ENCODE measurements at regions not wholly inside any gene's neighbourhood (a gene's known extent, or its start where the extent isn't known, plus 50 kb on each side); places are given as distances from the start of the nearest gene placed in this dataset.

GRCh38 chr16:76007645-76008044 is 269.6 kb upstream of the CNTNAP4 start:
- Histone ChIP-seq H3K4me3 (no peak overlapping the region), H3K9me3 (no peaks in the 10 kb centered on the region), H3K27ac (no peak overlapping the region), H3K36me3 (no peaks in the 10 kb centered on the region), H3K4me1 (no peaks in the 10 kb centered on the region), H3K27me3 (no peaks in the 10 kb centered on the region)
- no peak for DNase-seq (ENCODE audit: extremely low spot score in 2 of 2)
- intact Hi-C loops (cut with DNase I): no loop called here
- no peak for TF ChIP-seq POLR2A (IDR thresholded peaks at IDR 0.05)
- no peak for TF ChIP-seq CTCF (IDR thresholded peaks at IDR 0.05)
- no peak for TF ChIP-seq POLR2AphosphoS5 (IDR thresholded peaks at IDR 0.05; ENCODE audit: insufficient read depth in 1 of 2, low read depth in 1 of 2)

DNA sequence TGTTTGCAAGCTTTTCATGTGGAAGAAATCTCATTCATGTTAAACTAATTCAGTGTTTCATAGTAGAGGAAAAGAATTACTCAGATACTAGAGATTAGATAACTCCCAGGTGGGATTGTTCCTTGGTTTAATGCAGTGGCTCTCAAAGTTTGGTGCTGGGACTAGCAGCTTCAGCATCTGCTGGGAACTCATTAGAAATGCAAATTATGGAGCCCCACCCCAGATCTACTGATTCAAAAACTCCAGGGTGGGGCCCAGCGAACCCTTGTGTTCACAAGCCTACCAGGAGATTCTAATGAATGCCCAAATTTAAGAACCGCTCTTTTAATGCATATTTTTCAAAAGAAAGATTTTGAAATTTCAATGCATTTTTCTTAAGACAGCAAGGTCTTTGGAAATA is 253.4 kb upstream of the CNTNAP4 start:
- H3K4me1 ChIP-seq: no peaks in the 10 kb centered on the region
- intact Hi-C loops (cut with DNase I): no loop called here
- H3K36me3 ChIP-seq: no peaks in the 10 kb centered on the region
- no peak for TF ChIP-seq POLR2AphosphoS5 (IDR thresholded peaks at IDR 0.05; ENCODE audit: insufficient read depth in 1 of 2, low read depth in 1 of 2)
- TF ChIP-seq CTCF (IDR thresholded peaks at IDR 0.05): no peak
- TF ChIP-seq POLR2A (IDR thresholded peaks at IDR 0.05): no peak
- no peak for DNase-seq (ENCODE audit: extremely low spot score in 2 of 2)
- no peak overlapping the region for H3K4me3 ChIP-seq
- no peak overlapping the region for H3K27ac ChIP-seq
- no peaks in the 10 kb centered on the region for H3K27me3 ChIP-seq
- no peaks in the 10 kb centered on the region for H3K9me3 ChIP-seq

- DNase-seq (ENCODE audit: extremely low spot score in 2 of 2): no peak
- no peak overlapping the region for H3K27ac ChIP-seq
- no peak overlapping the region for H3K4me3 ChIP-seq
- intact Hi-C loops (cut with DNase I): no loop called here
- H3K36me3 ChIP-seq: no peaks in the 10 kb centered on the region
- no peaks in the 10 kb centered on the region for H3K9me3 ChIP-seq
- TF ChIP-seq POLR2AphosphoS5 (IDR thresholded peaks at IDR 0.05; ENCODE audit: insufficient read depth in 1 of 2, low read depth in 1 of 2) (no peak), POLR2A (IDR thresholded peaks at IDR 0.05) (no peak)
- H3K27me3 ChIP-seq: no peaks in the 10 kb centered on the region
- H3K4me1 ChIP-seq: no peaks in the 10 kb centered on the region
These were observed 241.5 kb upstream of the CNTNAP4 start for GRCh38 chr16:76035689-76036088.

DNA sequence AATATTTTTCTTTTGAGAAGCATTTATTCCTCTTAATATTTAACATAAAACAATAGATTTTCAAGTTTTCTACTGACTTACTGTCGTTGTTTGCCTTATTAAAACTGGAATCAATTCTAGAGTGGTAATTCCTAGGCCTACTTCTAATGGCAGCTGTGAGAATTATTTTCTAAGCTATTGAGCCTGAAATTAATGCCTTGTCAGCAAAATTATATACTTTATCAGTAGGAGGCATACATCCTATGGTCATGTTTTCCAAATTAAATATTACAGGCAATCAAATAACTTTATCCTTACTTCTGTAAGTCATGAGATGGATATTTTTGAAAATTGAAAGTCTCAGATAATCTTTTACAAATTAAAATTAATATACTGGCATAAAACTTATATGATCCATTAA is 239.1 kb upstream of the CNTNAP4 start:
- no peak overlapping the region for H3K4me3 ChIP-seq
- TF ChIP-seq CTCF (IDR thresholded peaks at IDR 0.05) (no peak), POLR2A (IDR thresholded peaks at IDR 0.05) (no peak), POLR2AphosphoS5 (IDR thresholded peaks at IDR 0.05; ENCODE audit: insufficient read depth in 1 of 2, low read depth in 1 of 2) (no peak)
- DNase-seq (ENCODE audit: extremely low spot score in 2 of 2): no peak
- no peak overlapping the region for H3K27ac ChIP-seq
- H3K9me3 ChIP-seq: no peaks in the 10 kb centered on the region
- H3K36me3 ChIP-seq: no peaks in the 10 kb centered on the region
- intact Hi-C loops (cut with DNase I): no loop called here
- H3K4me1 ChIP-seq: no peaks in the 10 kb centered on the region
- no peaks in the 10 kb centered on the region for H3K27me3 ChIP-seq

- TF ChIP-seq POLR2A (IDR thresholded peaks at IDR 0.05) (no peak), POLR2AphosphoS5 (IDR thresholded peaks at IDR 0.05; ENCODE audit: insufficient read depth in 1 of 2, low read depth in 1 of 2) (no peak), CTCF (IDR thresholded peaks at IDR 0.05) (no peak)
- intact Hi-C loops (cut with DNase I): no loop called here
- Histone ChIP-seq H3K36me3 (no peaks in the 10 kb centered on the region), H3K4me3 (no peak overlapping the region), H3K4me1 (no peaks in the 10 kb centered on the region), H3K27ac (no peak overlapping the region), H3K27me3 (no peaks in the 10 kb centered on the region), H3K9me3 (no peaks in the 10 kb centered on the region)
- DNase-seq (ENCODE audit: extremely low spot score in 2 of 2): no peak
These were observed 224.5 kb upstream of the CNTNAP4 start for GRCh38 chr16:76052725-76053124.

DNA sequence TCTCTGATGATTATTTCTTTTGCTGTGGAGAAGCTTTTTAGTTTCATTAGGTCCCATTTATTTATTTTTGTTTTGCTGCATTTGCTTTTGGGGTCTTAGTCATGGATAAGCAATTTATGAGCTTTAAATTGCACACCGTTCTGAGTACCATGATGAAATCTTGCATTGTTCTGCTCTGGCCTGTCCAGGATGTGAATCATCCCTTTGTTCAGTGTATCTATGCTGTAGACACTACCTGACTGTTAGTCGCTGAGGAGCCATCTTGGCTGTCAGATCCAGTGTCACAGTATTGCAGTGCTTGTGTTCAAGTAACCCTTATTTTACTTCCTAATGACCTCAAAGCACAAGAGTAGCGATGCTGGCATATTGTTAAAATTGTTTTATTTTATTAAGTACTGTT is 218.0 kb upstream of the CNTNAP4 start:
- DNase-seq (ENCODE audit: extremely low spot score in 2 of 2): no peak
- intact Hi-C loops (cut with DNase I): no loop called here
- H3K4me1 ChIP-seq: no peaks in the 10 kb centered on the region
- H3K4me3 ChIP-seq: no peak overlapping the region
- no peaks in the 10 kb centered on the region for H3K27me3 ChIP-seq
- H3K36me3 ChIP-seq: no peaks in the 10 kb centered on the region
- no peak overlapping the region for H3K27ac ChIP-seq
- no peaks in the 10 kb centered on the region for H3K9me3 ChIP-seq
- TF ChIP-seq POLR2AphosphoS5 (IDR thresholded peaks at IDR 0.05; ENCODE audit: insufficient read depth in 1 of 2, low read depth in 1 of 2) (no peak), CTCF (IDR thresholded peaks at IDR 0.05) (no peak), POLR2A (IDR thresholded peaks at IDR 0.05) (no peak)
